B cell (primary cell): ENCODE measurements at regions not wholly inside any gene's neighbourhood (a gene's known extent, or its start where the extent isn't known, plus 50 kb on each side); places are given as distances from the start of the nearest gene placed in this dataset.

Experiments used
- EZH2 ChIP-seq: IDR thresholded peaks from 2 replicates; pipeline ENCODE4 v1.6.1; 2012; ENCODE audit warnings: borderline replicate concordance, low read depth, mild to moderate bottlenecking, moderate library complexity, low read length; ENCODE audit not compliant: insufficient read depth, poor library complexity, severe bottlenecking
- TF ChIP-seq, protein P1 (sequence below): fragments of 200-600 bp; IDR thresholded peaks from one replicate; pipeline ENCODE4 v1.8.0; 2022; ENCODE audit warnings: antibody characterized with exemption, mild to moderate bottlenecking

DNA sequence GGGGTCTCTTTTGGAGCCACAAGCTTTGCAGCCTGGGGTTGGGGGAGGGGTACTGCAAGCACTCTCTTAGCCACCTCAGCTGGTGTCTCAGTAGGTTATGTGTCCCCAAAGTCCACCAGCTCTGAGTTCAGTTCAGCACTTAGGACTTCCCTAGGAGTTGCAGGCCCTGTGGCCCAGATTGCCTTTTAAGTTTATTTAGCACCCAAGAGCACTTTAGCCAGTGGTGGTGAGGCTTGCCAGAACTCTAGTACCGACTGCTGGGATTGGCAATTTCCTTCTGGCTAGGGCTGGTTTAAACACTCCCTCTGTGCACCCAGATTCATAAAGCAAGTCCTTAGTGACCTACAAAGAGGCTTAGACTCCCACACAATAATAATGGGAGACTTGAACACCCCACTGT is 489.9 kb upstream of the RPS6KA3 start:
- TF ChIP-seq, protein P1, sequence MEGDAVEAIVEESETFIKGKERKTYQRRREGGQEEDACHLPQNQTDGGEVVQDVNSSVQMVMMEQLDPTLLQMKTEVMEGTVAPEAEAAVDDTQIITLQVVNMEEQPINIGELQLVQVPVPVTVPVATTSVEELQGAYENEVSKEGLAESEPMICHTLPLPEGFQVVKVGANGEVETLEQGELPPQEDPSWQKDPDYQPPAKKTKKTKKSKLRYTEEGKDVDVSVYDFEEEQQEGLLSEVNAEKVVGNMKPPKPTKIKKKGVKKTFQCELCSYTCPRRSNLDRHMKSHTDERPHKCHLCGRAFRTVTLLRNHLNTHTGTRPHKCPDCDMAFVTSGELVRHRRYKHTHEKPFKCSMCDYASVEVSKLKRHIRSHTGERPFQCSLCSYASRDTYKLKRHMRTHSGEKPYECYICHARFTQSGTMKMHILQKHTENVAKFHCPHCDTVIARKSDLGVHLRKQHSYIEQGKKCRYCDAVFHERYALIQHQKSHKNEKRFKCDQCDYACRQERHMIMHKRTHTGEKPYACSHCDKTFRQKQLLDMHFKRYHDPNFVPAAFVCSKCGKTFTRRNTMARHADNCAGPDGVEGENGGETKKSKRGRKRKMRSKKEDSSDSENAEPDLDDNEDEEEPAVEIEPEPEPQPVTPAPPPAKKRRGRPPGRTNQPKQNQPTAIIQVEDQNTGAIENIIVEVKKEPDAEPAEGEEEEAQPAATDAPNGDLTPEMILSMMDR = no peak
- TF ChIP-seq EZH2 = no peak
